GM18861 (cell line): ENCODE measurements at regions not wholly inside any gene's neighbourhood (a gene's known extent, or its start where the extent isn't known, plus 50 kb on each side); places are given as distances from the start of the nearest gene placed in this dataset.

ENCODE experiments used
- ATAC-seq: cut with Tn5 transposase; IDR thresholded peaks from one replicate; pipeline ENCODE4 v1.9.1; 2021; ENCODE audit not compliant: unreplicated experiment

GRCh38 chr17:14918540-14918939, 346.6 kb downstream of the PMP22 start:
- ATAC-seq = no peak

- ATAC-seq = no peak
Observed at GRCh38 chr17:14910916-14911315, 354.2 kb downstream of the PMP22 start.

- no peak for ATAC-seq
Observed at GRCh38 chr17:14904386-14904785, 360.7 kb downstream of the PMP22 start.

- ATAC-seq = no peak
Observed at GRCh38 chr17:14903854-14904253, 361.3 kb downstream of the PMP22 start.

- no peak for ATAC-seq
Observed at GRCh38 chr17:14902803-14903202, 362.3 kb downstream of the PMP22 start.

- ATAC-seq = no peak
Observed at GRCh38 chr17:14902297-14902696, 362.8 kb downstream of the PMP22 start.

- no peak for ATAC-seq
Observed at GRCh38 chr17:14901376-14901775, 363.8 kb downstream of the PMP22 start.

GRCh38 chr17:14886200-14886739, 378.9 kb downstream of the PMP22 start:
- ATAC-seq = no peak

- ATAC-seq = no peak
Observed at GRCh38 chr17:14882131-14882530, 383.0 kb downstream of the PMP22 start.

- no peak for ATAC-seq
Observed at GRCh38 chr17:14875557-14876412, 389.3 kb downstream of the PMP22 start.

- ATAC-seq = no peak
Observed at GRCh38 chr17:14873996-14874395, 391.1 kb downstream of the PMP22 start.

GRCh38 chr17:14873540-14873939, 391.6 kb downstream of the PMP22 start:
- no peak for ATAC-seq

GRCh38 chr17:14871921-14872320, 393.2 kb downstream of the PMP22 start:
- ATAC-seq = no peak

- no peak for ATAC-seq
Observed at GRCh38 chr17:14866266-14866665, 398.9 kb downstream of the PMP22 start.

GRCh38 chr17:14864127-14864526, 401.0 kb downstream of the PMP22 start:
- no peak for ATAC-seq

GRCh38 chr17:14859542-14859941, 405.6 kb downstream of the PMP22 start:
- ATAC-seq = no peak

- no peak for ATAC-seq
Observed at GRCh38 chr17:14856176-14856575, 408.9 kb downstream of the PMP22 start.

GRCh38 chr17:14854691-14855090, 410.4 kb downstream of the PMP22 start:
- no peak for ATAC-seq

GRCh38 chr17:14845591-14846281, 419.4 kb downstream of the PMP22 start:
- no peak for ATAC-seq

- no peak for ATAC-seq
Observed at GRCh38 chr17:14843086-14843795, 421.9 kb downstream of the PMP22 start.

- no peak for ATAC-seq
Observed at GRCh38 chr17:14840616-14841231, 424.4 kb downstream of the PMP22 start.
